Dermis microvascular lymphatic vessel endothelial cell (primary cell): ENCODE measurements at regions not wholly inside any gene's neighbourhood (a gene's known extent, or its start where the extent isn't known, plus 50 kb on each side); places are given as distances from the start of the nearest gene placed in this dataset.
"Not testable (repeated sequence)": the region's sequence is repeated elsewhere in the genome, so short reads cannot be mapped to it uniquely, and the experiment has no call there.

Experiments used
- DNase-seq, 2 donors: peaks; one replicate each; pipeline versions ENCODE4 v3.0.0 to v3.0.0-alpha.2; 2010; ENCODE audit warnings: low read depth in 2 of 2

- DNase-seq, result no peak
Measured at GRCh38 chr17:51387986-51388385, 127.6 kb downstream of the UTP18 start.

GRCh38 chr17:51389875-51390274 lies 129.5 kb downstream of the UTP18 start:
- no peak for DNase-seq

- DNase-seq, result no peak
Measured at GRCh38 chr17:51391982-51392654, 131.8 kb downstream of the UTP18 start.

GRCh38 chr17:51395621-51396020 lies 135.3 kb downstream of the UTP18 start:
- no peak for DNase-seq

GRCh38 chr17:51397361-51398127 lies 137.2 kb downstream of the UTP18 start:
- no peak for DNase-seq

- DNase-seq, result no peak
Measured at GRCh38 chr17:51398128-51398525, 137.8 kb downstream of the UTP18 start.

GRCh38 chr17:51398687-51399086 lies 138.3 kb downstream of the UTP18 start:
- no peak for DNase-seq

- no peak for DNase-seq
Measured at GRCh38 chr17:51401279-51401678, 140.9 kb downstream of the UTP18 start.

- DNase-seq, result no peak
Measured at GRCh38 chr17:51402899-51403298, 142.6 kb downstream of the UTP18 start.

- no peak for DNase-seq
Measured at GRCh38 chr17:51407576-51407975, 147.2 kb downstream of the UTP18 start.

- no peak for DNase-seq
Measured at GRCh38 chr17:51419476-51419875, 159.1 kb downstream of the UTP18 start.

GRCh38 chr17:51421525-51421924 lies 161.2 kb downstream of the UTP18 start:
- DNase-seq, result no peak

- no peak for DNase-seq
Measured at GRCh38 chr17:51422634-51423033, 162.3 kb downstream of the UTP18 start.

- DNase-seq, result no peak
Measured at GRCh38 chr17:51423421-51424160, 163.2 kb downstream of the UTP18 start.

- no peak for DNase-seq
Measured at GRCh38 chr17:51425773-51426172, 165.4 kb downstream of the UTP18 start.

GRCh38 chr17:51427323-51427811 lies 167.0 kb downstream of the UTP18 start:
- peak; percentile 5 to 27 for DNase-seq

GRCh38 chr17:51427856-51428255 lies 167.5 kb downstream of the UTP18 start:
- peak; percentile 3 to 14 for DNase-seq

GRCh38 chr17:51428668-51429495 lies 168.5 kb downstream of the UTP18 start:
- no peak for DNase-seq

- DNase-seq, result not testable (repeated sequence)
Measured at GRCh38 chr17:51429938-51430337, 169.6 kb downstream of the UTP18 start.

GRCh38 chr17:51430591-51430990 lies 170.2 kb downstream of the UTP18 start:
- no peak for DNase-seq

GRCh38 chr17:51434434-51435170 lies 174.3 kb downstream of the UTP18 start:
- no peak for DNase-seq
